ENCODE measurements at regions not wholly inside any gene's neighbourhood (a gene's known extent, or its start where the extent isn't known, plus 50 kb on each side); places are given as distances from the start of the nearest gene placed in this dataset.

DNA sequence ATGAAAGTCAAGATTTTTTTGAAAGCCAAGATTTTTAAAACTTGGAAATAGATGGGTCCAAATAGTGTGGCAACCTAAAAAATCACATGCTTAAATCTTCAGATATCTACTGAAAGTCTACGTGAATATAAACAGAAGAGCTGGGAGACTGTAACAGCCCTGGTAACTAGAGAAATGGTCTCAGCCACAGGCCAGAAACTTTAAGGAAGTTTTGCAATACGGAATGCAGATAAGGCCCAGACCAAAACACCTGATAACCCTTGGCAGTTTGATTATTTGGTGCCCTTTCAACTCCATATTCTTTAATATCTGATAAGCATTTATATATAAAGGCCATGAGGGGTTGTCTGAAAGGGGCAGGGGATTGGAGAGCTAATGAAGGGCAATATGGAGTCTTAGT lies 537.3 kb upstream of the TGFBR2 start:
- in situ Hi-C loops (cut with HindIII; ENCODE audit: low pct_unique_long_range_greater_than_20kb, low sequenced_read_pairs), result no loop called here
- no peak for DNase-seq (ENCODE audit: low read depth)

DNA sequence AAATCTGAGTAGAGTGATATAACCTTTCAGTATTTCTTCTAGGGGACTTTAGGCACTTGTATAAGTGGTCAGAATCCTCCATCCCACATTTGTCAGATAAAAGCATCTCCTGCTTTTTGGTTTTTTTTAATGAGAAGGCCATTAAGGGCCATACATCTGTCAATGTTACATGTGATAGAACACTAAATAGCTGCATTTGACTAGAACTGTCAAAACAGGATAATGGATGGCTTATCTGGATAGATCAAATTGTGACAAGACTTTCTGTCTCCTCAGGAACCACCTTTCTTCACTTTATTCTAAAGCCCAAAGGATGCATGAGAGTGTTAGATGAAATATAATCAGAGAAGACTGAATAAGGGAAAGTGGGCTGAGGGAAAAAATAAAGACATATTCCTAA lies 533.4 kb upstream of the TGFBR2 start:
- DNase-seq (ENCODE audit: low read depth), result no peak
- in situ Hi-C loops (cut with HindIII; ENCODE audit: low pct_unique_long_range_greater_than_20kb, low sequenced_read_pairs), result no loop called here

DNA sequence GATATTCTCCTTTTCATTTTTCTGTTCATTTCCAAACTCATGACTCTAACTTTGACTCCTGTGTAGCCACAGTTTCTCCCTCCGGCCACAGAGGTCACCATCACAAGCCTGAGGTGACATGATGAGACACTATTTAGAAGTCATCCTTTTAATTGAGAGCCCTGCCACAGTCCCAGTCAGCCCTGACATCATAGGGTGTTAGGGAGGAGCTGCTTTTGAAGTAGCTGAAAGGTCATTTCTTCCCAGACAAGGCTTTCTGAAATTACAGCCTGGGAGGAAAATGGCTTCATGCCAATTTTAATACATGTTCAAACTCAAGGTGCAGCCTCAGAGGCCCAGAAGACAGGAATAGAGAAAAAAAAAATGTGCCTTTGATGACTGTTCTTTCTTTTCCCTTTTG lies 532.8 kb upstream of the TGFBR2 start:
- peak; percentile 18 for DNase-seq (ENCODE audit: low read depth)

GRCh38 chr3:30075514-30075913 lies 530.9 kb upstream of the TGFBR2 start:
- in situ Hi-C loops (cut with HindIII; ENCODE audit: low pct_unique_long_range_greater_than_20kb, low sequenced_read_pairs), result no loop called here
- no peak for DNase-seq (ENCODE audit: low read depth)

More for the DNA sequence above, 532.8 kb upstream of the TGFBR2 start:
- in situ Hi-C loops (cut with HindIII; ENCODE audit: low pct_unique_long_range_greater_than_20kb, low sequenced_read_pairs), result no loop called here

DNA sequence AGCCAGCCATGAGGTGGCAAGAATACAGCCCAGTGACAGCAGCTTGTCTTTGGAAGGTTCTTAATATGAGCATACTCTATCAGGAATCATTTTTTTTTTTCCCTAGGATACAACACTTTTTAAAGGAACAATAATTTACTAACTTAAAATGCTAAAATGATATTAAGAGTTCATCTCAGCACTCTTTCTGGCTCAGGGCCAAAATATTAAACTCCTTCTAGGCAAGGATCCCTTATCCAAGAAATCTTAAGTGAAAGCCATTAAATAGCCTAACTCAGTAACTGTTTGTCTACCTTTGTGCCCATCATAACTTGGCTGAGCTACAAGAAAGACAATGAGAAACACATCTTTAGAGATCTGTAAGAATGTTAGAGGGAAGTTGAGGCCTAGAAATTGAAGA lies 529.5 kb upstream of the TGFBR2 start:
- DNase-seq (ENCODE audit: low read depth), result no peak
- in situ Hi-C loops (cut with HindIII; ENCODE audit: low pct_unique_long_range_greater_than_20kb, low sequenced_read_pairs), result no loop called here

DNA sequence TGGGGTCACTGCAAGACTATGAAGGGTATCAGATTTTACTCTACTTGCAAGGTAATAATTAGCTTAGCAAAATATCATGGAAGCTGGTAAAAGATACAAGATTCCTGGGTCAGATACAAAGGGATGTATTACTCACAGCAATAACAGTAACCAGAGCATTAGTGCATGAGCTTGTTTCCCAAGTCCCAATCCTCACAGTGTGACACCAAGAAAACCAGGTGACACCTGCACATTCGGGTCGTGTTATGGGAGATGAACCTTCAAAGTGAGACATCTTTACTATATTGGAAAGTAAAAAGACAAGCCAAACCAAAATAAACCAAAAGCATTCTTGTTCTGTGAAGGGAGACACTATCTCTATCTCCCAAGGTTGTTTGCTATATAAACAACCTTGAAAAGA lies 528.7 kb upstream of the TGFBR2 start:
- in situ Hi-C loops (cut with HindIII; ENCODE audit: low pct_unique_long_range_greater_than_20kb, low sequenced_read_pairs), result no loop called here

DNA sequence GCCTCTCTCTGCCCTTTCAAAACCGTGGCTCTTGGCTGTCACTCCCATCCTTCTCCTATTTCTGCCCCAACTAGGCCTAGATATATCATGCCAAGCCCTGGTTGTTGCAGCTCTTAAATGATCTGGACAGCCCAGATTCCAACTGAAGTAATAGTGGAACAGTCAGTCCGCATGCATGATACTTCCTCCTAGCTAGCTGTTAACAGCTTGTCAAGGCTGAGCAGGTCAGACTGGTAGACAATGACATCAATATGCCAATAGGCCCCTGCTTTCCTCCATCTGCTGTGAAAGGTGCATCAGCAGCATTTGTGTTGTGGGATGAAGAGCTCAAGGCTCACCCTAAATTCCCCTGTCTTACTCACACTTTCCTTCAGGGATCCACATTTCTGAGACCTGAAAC lies 527.7 kb upstream of the TGFBR2 start:
- DNase-seq (ENCODE audit: low read depth), result no peak
- in situ Hi-C loops (cut with HindIII; ENCODE audit: low pct_unique_long_range_greater_than_20kb, low sequenced_read_pairs), result no loop called here

More for the DNA sequence above, 528.7 kb upstream of the TGFBR2 start:
- peak; percentile 13 for DNase-seq (ENCODE audit: low read depth)

- DNase-seq (ENCODE audit: low read depth), result no peak
Observed at GRCh38 chr3:30081904-30082303, 524.5 kb upstream of the TGFBR2 start.

GRCh38 chr3:30082652-30083051 lies 523.7 kb upstream of the TGFBR2 start:
- no peak for DNase-seq (ENCODE audit: low read depth)
- in situ Hi-C loops (cut with HindIII; ENCODE audit: low pct_unique_long_range_greater_than_20kb, low sequenced_read_pairs), result no loop called here

More at GRCh38 chr3:30081904-30082303, 524.5 kb upstream of the TGFBR2 start:
- in situ Hi-C loops (cut with HindIII; ENCODE audit: low pct_unique_long_range_greater_than_20kb, low sequenced_read_pairs), result no loop called here

GRCh38 chr3:30083315-30083714 lies 523.1 kb upstream of the TGFBR2 start:
- no peak for DNase-seq (ENCODE audit: low read depth)
- in situ Hi-C loops (cut with HindIII; ENCODE audit: low pct_unique_long_range_greater_than_20kb, low sequenced_read_pairs), result no loop called here

DNA sequence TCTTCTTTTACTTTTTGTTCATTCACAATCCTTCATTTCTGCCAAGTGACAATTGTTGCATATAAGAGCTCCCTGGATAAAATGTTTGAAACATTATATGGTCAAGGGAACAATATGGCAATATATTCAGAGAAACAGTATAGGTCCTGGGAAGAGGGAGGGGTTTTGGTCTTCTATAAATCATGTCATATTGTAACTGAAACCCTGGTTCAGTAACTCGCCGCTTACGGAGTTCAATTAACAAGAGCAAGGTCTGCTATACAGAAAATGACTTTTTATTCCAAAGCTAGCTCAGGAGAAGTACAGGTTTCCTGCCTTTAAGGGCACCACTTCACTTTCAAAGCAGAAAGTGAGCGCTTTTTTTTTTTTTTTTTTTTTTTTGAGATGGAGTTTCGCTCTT lies 522.1 kb upstream of the TGFBR2 start:
- DNase-seq (ENCODE audit: low read depth), result no peak
- in situ Hi-C loops (cut with HindIII; ENCODE audit: low pct_unique_long_range_greater_than_20kb, low sequenced_read_pairs), result no loop called here

GRCh38 chr3:30084971-30085403 lies 521.4 kb upstream of the TGFBR2 start:
- in situ Hi-C loops (cut with HindIII; ENCODE audit: low pct_unique_long_range_greater_than_20kb, low sequenced_read_pairs), result no loop called here
- DNase-seq (ENCODE audit: low read depth), result no peak

DNA sequence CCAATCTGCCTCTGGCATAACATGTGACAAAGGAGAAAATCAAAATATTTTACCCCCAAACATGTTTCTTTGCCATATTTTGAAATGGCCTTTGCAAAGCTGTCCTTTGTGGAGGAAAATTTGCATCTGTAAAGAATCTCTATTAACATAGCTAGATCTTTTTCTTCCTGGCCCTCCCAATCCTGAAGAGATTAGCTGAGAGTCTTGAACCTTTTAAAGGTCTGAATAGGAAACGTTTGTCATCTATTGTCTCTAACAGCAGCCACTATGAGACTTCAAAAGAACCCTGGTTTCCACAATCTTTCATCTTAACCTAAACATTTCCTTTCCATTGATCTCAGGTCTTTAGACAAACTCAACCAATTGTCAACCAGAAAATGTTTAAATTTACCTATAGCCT lies 520.9 kb upstream of the TGFBR2 start:
- in situ Hi-C loops (cut with HindIII; ENCODE audit: low pct_unique_long_range_greater_than_20kb, low sequenced_read_pairs), result no loop called here
- no peak for DNase-seq (ENCODE audit: low read depth)

GRCh38 chr3:30091686-30092085 lies 514.7 kb upstream of the TGFBR2 start:
- DNase-seq (ENCODE audit: low read depth), result no peak
- in situ Hi-C loops (cut with HindIII; ENCODE audit: low pct_unique_long_range_greater_than_20kb, low sequenced_read_pairs), result no loop called here

- DNase-seq (ENCODE audit: low read depth), result no peak
- in situ Hi-C loops (cut with HindIII; ENCODE audit: low pct_unique_long_range_greater_than_20kb, low sequenced_read_pairs), result no loop called here
Observed at GRCh38 chr3:30097022-30097650, 509.3 kb upstream of the TGFBR2 start.

DNA sequence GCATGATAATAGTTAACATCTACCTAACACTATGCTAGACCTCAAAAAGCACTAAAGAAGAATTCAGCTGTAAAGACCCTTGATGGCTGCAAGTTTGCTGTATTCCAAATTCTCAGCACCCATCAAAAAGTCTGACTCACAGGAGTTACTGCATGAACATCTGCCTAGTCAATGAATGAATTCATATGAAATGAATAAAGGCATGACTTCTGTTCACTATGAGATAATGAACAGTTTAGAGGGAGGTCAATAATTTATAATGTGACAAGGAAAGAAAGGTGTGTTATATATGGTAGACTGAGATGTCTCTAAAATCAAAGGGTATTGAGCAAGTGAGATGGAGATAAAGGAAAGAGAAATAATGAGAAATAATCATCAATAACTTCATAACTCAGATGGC lies 508.2 kb upstream of the TGFBR2 start:
- in situ Hi-C loops (cut with HindIII; ENCODE audit: low pct_unique_long_range_greater_than_20kb, low sequenced_read_pairs), result no loop called here
- no peak for DNase-seq (ENCODE audit: low read depth)

- DNase-seq (ENCODE audit: low read depth), result no peak
Observed at GRCh38 chr3:30098653-30099455, 507.5 kb upstream of the TGFBR2 start.

GRCh38 chr3:30102356-30102755 lies 504.0 kb upstream of the TGFBR2 start:
- in situ Hi-C loops (cut with HindIII; ENCODE audit: low pct_unique_long_range_greater_than_20kb, low sequenced_read_pairs), result no loop called here
- DNase-seq (ENCODE audit: low read depth), result no peak

More at GRCh38 chr3:30098653-30099455, 507.5 kb upstream of the TGFBR2 start:
- in situ Hi-C loops (cut with HindIII; ENCODE audit: low pct_unique_long_range_greater_than_20kb, low sequenced_read_pairs), result no loop called here

GRCh38 chr3:30103186-30103585 lies 503.2 kb upstream of the TGFBR2 start:
- in situ Hi-C loops (cut with HindIII; ENCODE audit: low pct_unique_long_range_greater_than_20kb, low sequenced_read_pairs), result no loop called here
- DNase-seq (ENCODE audit: low read depth), result no peak

DNA sequence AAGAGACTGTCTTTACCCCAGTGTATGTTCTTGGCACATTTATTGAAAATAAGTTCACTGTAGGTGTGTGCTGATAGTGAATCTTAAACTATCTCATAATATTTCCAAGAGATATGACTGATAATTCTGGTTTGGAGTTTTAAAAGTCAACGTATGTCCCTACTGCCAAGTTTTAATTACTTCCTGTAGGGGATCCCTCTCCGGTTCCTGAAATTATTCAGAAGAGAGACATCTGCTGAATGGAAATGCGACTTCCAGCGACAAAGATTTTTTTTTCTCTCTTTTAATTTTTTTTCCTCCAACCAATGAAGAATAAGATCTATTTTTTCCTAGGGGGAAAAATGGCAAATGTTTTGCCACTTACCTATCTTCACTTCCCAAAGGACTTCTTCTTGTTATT lies 498.9 kb upstream of the TGFBR2 start:
- in situ Hi-C loops (cut with HindIII; ENCODE audit: low pct_unique_long_range_greater_than_20kb, low sequenced_read_pairs), result no loop called here
- no peak for DNase-seq (ENCODE audit: low read depth)

Data from Caki2 (cell line).